CD4-positive, alpha-beta T cell treated with Interleukin-17A for 1 hour (primary cell): ENCODE measurements at regions not wholly inside any gene's neighbourhood (a gene's known extent, or its start where the extent isn't known, plus 50 kb on each side); places are given as distances from the start of the nearest gene placed in this dataset.
"Not testable (repeated sequence)": the region's sequence is repeated elsewhere in the genome, so short reads cannot be mapped to it uniquely, and the experiment has no call there.

ENCODE experiments used
- DNase-seq: peaks from one replicate; pipeline ENCODE4 v3.0.0-alpha.2; 2020

DNA sequence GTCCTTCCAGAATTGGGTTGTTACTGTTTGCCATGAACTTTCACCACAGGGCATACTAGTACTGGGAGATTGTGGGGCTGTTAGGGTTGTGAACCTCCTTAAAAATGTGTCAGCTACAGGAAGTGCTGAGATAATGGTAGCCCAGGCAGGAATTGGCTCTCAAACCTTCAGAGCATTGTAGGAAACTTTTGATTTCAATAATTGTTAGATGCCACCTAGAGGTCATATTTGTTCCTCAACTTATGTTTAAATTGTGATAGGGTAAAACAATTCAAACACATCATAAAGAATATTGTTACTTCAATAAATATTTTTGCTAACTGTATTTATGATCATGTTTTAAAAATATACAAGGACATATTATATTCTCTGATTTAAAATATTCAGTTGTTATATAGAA is 594.6 kb downstream of the ADCYAP1 start:
- DNase-seq = no peak

DNA sequence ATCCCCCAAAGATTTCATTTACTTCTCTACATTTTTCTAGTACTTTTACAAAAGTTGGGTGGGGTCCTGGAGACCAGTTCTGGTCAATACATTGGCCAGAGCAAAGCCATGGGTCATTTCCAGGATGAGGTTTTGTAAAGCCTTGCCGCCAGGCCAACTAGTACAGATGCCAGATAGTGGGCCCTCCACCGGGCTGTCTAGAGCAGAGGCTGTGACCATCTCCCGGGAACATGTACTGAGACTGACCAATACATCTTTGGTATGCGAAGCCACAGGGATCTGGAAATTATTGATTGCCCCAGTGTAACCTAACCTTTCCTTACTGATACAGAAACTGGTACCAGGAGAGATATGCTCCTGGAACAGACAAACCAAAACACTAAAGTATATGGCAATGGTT is 599.2 kb downstream of the ADCYAP1 start:
- no peak for DNase-seq

DNA sequence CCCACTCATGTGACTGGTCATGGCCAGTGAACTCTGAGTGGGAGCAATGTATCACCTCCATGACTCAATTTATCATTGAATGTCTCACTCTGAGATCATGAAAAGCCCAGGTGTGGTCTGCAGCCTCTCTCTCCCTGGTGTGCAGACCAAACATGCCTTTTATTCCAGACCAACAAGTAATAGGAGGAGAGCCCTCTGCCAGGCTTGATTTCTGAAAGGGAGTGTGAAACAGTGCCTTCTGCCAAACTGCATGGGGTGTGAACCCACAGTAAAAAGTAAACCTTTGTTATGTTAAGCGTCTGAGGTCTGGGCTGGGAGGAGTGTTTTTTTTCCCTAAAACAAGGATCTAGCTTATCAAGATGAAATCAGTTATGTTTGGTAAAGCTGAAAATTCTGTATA is 601.2 kb downstream of the ADCYAP1 start:
- DNase-seq = no peak

DNA sequence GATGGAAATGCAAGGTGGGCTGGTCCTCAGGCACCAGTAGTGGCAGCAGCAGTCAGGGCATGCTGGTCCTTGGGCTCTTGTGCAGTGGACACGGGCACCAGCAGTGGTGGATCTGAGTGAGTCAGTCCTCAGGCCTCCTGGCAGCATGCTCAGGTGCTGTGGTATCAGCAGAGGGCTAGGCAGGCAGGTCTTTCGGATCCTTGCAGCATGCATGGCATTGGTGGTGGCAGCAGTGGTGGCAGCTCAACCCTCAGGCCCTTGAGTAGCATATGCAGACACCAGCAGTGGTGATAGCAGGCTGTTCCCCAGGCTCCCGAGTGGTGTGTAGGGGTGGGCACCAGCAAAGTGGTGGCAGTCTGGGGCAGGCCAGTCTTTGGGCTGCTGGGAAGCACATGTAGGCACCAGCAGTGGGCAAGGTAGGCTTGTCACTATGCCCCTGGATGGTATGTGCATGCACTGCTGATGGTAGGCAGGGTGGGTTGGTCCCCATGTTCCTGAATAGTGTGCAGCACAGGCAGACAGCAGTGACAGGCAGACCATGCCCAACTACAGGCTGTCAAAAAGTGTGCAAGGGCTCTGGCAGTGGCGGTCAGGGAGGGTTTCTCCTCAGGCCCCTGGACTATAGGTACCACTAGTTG is 606.0 kb downstream of the ADCYAP1 start:
- no peak for DNase-seq

DNA sequence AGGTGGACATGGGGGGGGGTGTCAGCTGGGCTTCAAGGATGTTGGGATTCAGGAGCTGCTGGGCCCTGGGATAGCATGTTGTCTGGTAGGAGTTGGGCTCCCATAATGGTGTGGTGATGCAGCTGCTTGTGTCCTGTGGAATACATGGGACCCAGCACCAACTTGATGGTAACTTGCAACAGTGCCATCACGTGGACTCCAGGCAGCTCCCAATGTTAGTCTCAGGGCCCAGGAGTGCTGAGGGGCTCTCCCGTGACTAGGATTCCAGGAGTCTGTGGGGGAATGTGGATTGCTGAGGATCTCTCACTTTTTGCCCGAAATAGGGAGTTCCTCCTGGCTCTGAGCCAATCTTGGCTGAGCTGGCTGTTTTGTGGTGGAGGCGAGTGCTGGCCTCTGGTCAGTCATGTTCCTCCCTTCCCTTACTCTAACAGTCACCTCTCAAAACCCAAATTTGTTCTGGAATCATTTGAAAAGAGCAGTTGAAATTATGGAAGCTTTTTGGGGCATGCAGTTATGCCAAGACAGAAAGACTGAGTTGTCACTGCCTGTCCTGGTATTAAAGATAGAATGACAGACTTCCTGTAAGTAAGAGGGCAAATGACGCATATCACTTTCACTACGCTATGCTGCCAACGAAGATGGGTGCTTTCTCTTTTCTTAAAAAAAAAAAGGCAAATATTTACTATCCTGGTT is 607.1 kb downstream of the ADCYAP1 start:
- no peak for DNase-seq

DNA sequence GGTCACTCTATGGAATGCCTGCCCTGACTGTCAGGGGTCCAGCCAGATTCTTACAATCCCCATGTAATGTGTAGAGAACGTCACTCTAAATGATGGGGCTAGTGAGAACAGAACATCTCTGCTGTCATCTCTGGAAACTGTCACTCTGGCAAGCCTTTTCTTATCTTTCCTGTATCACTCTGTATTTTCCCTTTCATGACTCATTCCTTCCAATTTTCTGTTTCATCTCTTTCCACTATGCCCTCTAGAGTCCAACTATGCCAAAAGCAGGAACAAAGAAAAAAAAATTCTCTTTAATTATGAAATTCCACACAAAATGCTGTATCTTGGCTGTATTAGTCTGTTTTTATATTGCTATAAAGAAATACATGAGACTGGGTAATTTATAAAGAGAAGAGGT is 608.8 kb downstream of the ADCYAP1 start:
- DNase-seq = no peak

DNA sequence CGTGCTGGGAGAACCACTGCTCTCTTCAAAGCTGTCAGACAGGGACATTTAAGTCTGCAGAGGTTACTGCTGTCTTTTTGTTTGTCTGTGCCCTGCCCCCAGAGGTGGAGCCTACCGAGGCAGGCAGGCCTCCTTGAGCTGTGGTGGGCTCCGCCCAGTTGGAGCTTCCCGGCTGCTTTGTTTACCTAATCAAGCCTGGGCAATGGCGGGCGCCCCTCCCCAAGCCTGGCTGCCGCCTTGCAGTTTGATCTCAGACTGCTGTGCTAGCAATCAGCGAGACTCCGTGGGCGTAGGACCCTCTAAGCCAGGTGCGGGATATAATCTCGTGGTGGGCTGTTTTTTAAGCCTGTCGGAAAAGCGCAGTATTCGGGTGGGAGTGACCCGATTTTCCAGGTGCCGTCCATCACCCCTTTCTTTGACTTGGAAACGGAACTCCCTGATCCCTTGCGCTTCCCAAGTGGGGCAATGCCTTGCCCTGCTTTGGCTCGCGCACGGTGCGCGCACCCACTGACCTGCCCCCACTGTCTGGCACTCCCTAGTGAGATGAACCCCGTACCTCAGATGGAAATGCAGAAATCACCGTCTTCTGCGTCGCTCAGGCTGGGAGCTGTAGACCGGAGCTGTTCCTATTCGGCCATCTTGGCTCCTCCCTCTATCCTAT is 617.0 kb downstream of the ADCYAP1 start:
- not testable (repeated sequence) for DNase-seq

DNA sequence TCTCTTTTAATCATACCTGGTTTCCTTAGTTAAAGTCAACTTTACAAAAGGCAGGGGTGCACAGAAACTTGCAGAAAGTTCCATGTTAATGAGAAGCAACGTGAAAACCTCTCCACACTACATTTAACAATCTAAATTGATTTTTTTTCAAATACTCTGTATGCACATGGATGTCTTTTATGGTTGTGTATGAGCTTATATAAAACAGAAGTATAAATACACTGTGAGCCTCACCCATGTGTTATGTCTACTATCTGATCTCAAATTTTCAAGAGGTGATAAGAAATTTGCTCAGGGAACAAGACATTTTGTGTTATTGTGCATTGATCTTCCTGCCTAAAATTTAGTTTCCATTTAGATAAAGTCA is 617.6 kb downstream of the ADCYAP1 start:
- no peak for DNase-seq

DNA sequence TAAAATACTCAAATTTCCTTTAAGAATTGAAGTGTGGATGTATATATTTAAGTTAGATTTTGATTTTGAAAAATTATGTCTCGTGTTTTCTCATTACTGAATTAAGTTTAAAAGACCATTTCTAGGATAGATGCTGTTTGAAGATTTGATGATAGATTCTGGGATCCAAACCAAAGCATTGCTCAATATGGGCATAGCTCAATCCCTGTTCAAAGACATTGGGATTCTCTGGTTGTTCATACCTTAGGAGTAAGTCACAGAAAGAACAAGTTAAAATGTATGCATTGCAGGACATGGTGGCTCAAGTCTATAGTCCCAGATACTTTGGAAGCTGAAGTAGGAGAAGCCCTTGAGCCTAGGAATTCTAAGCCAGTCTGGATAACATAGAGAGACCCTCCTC is 622.3 kb downstream of the ADCYAP1 start:
- no peak for DNase-seq

DNA sequence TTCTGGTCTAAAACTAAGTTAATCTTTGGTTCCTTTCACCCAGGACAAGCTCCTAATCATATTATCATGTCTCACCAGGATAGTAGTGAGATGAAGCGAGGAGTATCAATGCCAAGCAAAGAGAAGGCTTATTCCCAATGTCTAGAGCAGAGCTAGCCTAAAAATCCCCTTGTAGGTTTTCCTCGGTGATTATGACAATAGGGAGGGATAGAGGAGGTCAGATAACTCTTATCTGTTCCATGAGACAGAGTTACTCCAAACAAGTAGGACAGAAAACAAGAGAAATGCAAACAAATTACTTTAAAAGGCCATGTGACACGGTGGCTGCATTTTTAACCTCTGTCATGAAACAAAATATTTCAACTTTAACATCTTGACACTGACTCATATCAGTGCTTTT is 623.1 kb downstream of the ADCYAP1 start:
- DNase-seq = no peak

DNA sequence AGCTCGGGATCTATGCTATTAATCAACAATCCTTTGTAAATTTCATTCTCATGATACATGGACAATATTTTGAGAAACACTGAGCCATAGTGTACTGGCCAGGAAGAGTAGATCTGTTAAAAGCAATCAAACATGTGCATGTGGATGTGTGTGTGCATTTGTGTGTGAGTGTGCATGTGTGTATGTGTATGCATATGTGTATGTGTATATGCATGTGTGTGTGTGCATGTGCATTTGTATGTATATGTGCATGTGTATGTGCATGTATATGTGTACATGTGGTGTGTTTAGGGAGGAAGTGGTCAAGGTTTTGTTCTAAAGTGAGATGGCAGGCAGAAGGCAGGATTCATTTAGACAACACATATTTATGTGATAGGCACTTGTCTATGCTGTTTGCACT is 623.8 kb downstream of the ADCYAP1 start:
- no peak for DNase-seq

DNA sequence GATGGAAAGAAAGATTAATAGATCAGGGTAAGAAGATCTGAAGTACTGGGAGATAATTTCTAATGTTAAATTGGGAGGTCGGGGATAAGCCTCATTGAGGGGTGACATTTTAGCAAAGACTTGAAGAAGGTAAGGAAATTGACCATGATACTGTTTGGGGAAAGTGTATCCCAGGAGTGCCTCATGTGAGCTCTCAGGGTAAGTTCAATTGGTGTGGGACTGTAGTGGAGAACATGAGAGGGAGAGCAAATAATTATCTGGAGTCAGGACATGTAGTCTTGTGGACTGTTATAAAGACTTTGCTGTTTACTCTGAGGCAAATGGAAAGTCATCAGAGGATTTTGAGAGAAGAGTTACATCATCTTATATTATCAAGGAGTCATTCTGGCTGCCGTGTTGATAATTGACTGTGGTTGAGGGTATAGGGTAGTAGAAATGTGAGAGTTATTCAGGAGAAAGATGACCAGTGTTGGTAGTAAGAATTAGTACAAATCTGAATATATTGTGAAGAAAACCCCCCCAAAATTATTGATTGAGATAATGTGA is 624.4 kb downstream of the ADCYAP1 start:
- no peak for DNase-seq

DNA sequence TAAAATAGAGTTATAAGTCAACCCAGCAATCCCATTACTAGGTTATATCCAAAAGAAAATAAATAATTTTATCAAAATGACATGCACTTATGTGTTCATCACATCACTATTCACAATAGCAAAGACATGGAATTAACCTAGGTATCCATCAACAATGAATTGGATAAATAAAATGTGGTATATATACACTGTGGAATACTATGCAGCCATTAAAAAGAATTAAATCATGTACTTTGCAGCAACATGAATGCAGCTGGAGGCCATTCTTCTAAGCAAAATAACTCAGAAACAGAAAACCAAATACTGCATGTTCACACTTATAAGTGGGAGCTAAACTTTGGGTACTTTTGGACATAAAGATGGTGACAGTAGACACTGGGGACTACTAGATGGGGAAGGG is 626.0 kb downstream of the ADCYAP1 start:
- no peak for DNase-seq

DNA sequence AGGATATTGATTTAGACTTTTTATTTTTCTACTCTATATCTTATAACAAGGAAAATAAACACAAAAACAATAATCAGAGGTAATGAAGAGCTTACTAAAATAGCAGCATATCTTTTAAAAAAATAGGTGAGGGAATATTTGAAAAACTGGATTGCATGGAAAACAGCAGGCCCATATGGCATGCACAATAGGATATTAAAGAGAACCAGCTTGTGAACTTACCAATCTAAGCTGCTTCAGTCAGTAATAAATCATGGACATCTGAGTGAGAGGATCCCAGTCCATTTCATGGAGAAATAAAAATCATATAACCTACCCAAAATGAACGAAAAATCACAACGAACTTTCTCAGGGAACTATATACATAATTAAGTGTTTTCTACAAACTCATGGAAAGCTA is 634.6 kb downstream of the ADCYAP1 start:
- DNase-seq = no peak

DNA sequence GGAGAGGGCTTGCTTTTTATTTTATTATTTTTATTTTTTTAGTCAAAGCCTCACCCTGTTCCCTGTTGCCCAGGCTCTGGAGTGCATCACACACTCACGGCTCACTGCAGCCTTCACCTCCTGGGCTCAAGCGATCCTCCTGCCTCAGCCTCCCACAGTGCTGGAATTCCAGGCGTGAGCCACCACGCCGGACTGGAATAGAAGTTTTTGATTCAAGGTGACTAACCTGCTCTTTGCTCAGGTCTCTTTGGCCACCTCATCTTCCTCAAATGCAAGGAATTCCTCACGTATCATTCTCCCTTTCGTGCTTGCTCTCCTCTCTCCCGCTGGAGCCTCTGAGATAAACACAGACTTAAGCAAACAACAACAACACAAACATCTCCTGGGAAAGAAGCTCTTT is 636.8 kb downstream of the ADCYAP1 start:
- DNase-seq = no peak

DNA sequence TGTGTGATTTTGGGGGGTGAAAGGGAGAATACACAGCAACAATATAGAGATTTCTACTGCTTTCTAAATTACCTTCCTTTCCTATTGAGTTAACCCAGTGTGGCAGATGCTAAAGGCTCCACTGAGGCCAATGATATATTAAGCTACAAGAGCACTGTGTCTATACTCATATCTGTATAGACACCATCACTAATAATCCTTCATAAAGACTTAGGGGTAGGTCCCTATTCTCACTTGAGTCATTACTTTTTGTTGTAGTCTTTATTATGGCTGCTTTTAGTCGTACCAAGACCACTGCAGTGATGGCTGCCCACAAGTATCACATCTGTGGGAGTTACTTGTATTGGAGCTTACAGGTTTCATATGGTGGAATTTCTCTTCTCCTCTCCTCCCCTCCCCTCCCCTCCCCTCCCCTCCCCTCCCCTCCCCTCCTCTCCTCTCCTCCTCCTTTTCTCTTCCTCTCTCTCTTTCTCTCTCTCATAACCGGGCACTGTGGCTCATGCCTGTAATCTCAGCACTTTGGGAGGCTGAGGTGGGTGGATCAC is 637.6 kb downstream of the ADCYAP1 start:
- DNase-seq = no peak

DNA sequence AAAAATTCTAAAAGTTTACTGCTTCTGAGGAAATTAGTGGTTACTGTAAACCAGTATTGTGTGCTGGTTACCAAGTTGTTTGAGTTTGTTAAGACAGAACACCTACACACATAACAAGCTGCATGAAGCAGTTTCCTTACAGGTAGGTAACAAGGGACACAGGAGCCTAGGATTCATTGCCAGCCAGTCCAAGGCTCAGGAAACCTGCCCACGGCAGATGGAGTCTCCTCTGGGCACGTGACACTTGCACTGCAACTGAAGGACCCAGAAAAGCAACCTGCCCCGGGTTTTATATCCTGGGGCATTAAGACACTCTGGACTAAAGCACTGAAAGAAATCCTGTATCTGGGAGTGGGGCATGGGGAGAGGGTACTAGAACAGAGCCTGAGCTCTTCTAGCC is 639.3 kb downstream of the ADCYAP1 start:
- no peak for DNase-seq

DNA sequence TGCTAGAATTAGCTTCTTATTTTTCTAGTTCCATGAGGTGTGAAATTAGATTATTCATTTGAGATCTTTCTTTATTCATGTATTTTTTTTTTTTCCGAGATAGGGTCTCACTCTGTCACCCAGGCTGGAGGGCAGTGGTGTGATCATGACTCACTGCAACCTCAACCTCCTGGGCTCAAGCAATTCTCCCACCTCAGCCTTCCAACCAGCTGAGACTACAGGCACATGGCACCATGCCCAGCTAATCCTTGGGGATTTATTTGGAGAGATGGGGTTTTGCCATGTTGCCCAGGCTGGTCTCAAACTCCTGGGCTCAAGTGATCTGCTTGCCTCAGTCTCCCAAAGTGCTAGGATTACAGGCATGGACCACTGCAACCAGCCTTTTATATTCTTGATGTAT is 653.0 kb downstream of the ADCYAP1 start:
- not testable (repeated sequence) for DNase-seq

DNA sequence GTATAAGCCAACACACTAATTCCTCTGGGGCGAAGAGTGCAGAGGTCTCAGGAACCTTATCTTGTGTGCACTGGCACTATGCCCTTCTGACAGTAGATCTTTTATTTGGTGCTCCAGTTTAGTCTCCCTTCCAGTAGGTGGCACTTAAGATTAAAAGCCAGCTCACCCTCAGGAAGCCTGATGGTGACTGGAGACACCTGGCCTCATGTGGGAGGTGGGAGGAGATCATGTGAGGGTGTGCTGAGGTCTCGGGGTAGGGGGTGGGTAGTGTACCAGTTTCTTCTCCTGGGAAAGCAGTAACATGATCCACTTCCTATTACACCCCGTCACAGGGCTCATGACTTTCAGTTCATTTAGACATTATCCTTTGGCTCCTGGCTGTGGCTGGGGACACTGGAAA is 654.9 kb downstream of the ADCYAP1 start:
- no peak for DNase-seq

DNA sequence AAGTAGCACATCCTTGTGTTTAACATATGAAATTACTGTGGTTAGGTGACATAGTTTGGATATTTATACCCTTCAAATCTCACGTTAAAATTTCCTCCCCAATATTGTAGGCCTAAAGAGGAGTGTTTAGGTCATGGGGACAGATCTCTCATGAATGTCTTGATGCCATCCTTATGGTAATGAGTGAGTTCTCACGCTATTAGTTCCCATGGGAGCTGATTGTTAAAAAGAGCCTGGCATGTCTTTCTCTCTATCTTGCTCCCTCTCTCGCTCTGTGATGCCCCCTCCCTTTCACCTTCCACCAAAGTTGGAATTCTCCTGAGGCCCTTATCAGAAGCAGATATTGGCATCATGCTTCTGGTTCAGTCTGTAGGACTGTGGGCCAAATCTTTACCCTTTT is 660.1 kb downstream of the ADCYAP1 start:
- no peak for DNase-seq

DNA sequence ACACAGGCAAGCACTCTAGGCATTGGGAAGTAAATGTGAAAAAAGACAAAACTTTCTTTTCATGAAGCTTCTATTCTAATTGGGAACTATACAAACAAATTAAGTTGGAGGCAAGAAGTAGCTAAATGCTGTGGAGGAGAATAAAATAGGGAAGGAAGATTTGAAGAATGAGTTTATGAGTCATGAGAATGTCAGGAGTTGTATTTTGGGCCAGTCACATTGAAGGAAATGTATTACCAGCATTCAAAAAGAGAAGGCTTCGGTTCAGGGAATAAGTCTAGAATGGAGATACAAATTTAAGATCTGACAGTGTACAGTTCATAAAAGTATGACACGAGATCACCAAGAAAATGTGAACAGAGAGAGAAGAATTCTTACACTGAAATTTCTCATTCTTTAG is 666.5 kb downstream of the ADCYAP1 start:
- no peak for DNase-seq

DNA sequence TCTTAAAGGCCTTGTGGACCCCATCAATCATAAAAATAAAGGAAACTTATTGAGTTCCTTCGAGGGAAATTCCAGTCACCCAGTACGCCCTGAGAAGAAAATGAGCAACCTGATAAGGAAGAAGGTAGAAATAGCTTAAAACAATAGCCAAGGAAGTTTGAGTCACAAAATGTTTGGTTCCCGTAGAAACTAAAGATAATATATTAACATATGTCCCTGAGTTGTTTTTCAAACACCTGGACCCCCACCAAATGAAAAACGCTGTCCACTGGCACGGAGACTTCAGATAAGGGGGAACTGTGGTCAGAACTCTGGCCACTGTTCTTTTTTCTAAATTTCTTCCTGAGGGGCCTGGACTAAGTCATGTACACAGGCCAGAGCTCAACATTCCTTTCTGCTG is 669.1 kb downstream of the ADCYAP1 start:
- DNase-seq = no peak

DNA sequence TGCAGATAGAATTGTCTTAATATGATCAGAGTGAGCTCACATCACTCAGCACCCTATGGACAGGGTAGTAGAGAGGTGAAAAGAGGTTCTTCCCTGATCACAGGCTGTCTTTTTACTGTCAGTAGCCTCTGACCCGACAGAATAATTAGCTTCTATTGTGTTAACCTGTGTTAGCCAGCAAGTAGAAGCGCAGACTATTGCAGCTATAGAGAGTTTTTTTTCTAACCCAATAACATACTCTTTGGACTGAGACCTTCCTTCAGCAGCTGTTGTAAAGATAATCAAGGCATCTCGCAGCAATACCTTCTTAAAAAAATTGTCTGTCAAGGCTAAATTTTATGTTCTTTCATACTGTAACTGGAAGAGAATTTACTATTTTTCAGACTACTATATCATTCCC is 670.4 kb downstream of the ADCYAP1 start:
- no peak for DNase-seq

DNA sequence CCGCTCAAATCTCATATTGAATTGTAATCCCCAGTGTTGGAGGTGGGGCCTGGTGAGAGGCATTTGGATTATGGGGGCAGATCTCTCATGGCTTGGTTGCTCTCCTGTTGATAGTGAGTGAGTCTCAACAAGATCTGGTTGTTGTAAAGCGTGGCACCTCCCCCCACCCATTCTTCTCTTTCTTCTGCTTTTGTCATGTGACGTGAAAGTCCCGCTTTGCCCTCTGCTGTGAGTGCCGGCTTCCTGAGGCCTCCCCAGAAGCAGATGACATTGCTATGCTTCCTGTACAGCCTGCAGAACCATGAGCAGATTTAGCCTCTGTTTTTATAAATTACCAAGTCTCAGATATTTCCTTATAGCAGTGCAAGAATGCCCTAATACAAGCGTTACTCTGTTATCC is 673.8 kb downstream of the ADCYAP1 start:
- no peak for DNase-seq
